GM18505 (cell line): ENCODE measurements at regions not wholly inside any gene's neighbourhood (a gene's known extent, or its start where the extent isn't known, plus 50 kb on each side); places are given as distances from the start of the nearest gene placed in this dataset.

Experiments
- ATAC-seq: cut with Tn5 transposase; IDR thresholded peaks from one replicate; pipeline ENCODE4 v1.9.1; 2021; ENCODE audit not compliant: unreplicated experiment
- POLR2A ChIP-seq: IDR thresholded peaks from 4 replicates; pipeline ENCODE4 v1.6.1; 2011; ENCODE audit warnings: borderline replicate concordance; ENCODE audit not compliant: insufficient read depth, insufficient read length; ENCODE audit errors: extremely low read depth

GRCh38 chr5:66503203-66503789 lies 92.9 kb upstream of the MAST4 start:
- no peak for TF ChIP-seq POLR2A
- no peak for ATAC-seq

GRCh38 chr5:66507106-66507505 lies 89.1 kb upstream of the MAST4 start:
- no peak for ATAC-seq
- TF ChIP-seq POLR2A, result no peak

DNA sequence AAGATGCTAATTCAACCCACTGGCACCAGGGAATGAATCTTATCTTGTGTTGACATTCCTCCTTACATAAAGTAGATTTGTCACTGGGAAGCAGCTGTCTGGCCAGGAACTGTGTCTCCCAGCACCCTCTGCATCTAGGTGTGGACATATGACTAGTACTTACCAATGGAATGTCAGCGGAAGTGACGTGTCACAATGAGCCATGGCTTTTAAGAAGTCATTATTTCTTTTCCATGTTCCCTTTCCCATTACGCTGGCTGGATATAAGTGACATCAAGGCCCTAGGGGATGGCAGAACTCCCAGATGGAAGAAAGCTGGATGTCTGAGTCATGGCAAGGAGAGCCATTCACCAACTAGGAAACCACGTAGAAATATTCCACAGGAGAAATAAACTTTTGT lies 84.7 kb upstream of the MAST4 start:
- ATAC-seq, result no peak
- TF ChIP-seq POLR2A, result no peak

DNA sequence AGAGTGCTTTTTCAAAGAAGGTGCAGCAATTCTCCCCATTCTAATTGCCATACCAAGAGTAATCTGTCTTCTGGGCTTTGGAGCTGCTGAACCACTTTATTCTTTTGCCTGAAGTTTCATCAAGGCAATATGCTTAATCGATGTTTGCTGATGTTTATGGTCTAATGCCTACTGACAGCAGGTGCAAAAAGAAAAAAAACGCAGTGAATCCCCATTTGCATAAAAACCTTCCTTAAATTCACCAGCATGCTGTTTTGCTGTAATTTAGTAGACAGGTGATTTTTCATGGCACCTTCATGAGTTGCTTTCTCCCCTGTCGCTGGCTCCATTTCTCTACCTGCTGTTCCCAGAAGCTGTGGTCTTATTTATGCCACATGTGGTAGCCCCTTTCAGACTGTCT lies 83.1 kb upstream of the MAST4 start:
- no peak for ATAC-seq
- TF ChIP-seq POLR2A, result no peak

DNA sequence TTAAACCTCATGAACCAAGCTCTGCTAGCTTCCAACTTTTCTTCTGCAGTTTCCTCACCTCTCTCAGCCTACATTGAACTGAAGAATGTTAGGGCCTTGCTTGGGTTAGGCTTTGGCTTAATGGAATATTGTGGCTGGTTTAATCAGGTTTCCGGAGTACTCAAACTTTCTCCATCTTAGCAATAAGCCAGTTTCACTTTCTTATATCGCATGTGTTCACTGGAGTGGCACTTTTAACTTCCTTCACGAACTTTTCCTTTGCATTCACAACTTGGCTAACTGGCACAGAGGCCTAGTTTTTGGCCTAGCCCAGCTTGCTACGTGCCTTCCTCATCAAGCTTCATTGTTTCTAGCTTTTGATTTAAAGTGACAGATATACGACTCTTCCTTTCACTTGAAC lies 81.0 kb upstream of the MAST4 start:
- ATAC-seq, result no peak
- no peak for TF ChIP-seq POLR2A

GRCh38 chr5:66516550-66516949 lies 79.6 kb upstream of the MAST4 start:
- ATAC-seq, result no peak
- no peak for TF ChIP-seq POLR2A

DNA sequence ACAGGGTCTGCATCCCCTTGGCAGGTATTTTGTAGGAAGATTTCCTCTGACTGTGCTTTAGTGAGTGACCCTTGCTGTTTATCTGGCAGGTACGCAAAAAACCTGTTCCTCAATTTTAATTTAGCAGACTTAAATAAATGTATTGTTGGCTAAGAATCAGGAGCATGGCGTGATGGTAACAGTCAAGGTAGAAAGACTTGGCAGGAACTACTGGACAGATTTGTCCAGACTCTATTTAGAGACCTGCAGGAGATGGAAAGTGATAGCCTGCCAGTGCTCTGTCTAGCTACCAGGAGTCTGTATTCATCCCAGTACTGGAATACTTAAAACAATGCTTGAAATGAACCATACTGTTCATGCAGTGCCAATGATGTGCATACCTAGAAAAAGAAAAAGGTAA lies 78.8 kb upstream of the MAST4 start:
- TF ChIP-seq POLR2A, result no peak
- ATAC-seq, result no peak

DNA sequence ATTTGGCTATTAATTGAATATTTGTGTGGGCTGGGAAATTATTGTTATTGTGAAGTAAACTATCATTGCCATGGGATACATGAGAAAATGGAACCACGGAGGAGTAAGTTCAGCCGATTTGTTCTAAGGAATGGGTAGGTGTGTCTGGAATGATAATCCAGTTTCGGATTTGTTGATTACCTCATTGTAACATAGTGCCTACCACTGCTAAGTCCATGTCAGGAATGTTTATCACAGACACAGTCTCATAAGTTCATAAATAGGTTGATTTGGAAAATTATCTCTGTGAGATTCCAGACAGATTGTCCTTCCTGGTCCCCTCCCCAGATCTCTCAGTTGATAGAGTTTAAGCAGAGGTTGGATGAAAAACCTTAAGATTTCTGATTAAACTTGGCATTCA lies 78.1 kb upstream of the MAST4 start:
- no peak for TF ChIP-seq POLR2A
- no peak for ATAC-seq

DNA sequence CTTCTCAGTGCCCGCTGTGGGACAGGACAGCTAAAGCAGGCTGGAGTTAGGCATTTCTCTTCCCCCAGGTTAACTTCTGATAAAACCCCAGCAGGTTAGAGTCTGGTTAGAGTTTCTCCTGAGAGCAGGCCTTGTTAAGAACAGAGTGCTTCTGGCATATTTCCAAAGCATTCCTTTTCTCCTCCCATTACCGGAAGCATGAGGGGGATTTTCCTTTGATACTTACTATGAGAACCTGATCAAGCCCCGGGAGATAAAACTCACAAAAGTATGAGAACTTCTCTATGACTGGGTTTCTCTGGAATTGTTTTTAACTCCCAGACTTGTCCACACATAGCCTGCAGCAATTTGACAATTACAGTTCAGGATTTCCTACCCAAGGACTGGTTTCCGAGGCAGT lies 77.4 kb upstream of the MAST4 start:
- TF ChIP-seq POLR2A, result no peak
- ATAC-seq, result no peak

DNA sequence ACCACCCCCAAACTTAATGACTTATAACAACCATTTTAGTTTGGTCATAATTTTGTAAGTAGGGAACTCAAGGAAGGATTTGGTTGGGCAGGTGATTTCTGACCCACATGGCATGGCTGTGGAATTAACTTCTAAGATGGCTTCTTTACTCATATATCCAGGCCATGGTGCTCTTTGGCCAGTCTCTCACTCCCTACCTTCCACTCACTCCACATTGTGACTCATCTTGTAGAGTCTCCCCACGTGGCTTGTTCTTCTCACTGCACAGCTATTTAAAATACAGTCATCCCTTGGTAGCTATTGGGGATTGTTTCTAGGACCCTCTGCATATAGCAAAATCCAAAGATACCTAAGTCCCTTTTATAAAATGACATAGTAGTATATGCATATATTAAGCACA lies 76.6 kb upstream of the MAST4 start:
- ATAC-seq, result no peak
- no peak for TF ChIP-seq POLR2A

GRCh38 chr5:66520854-66521253 lies 75.3 kb upstream of the MAST4 start:
- no peak for TF ChIP-seq POLR2A
- no peak for ATAC-seq

GRCh38 chr5:66527478-66528035 lies 68.6 kb upstream of the MAST4 start:
- no peak for TF ChIP-seq POLR2A

GRCh38 chr5:66529182-66529581 lies 67.0 kb upstream of the MAST4 start:
- ATAC-seq, result no peak
- no peak for TF ChIP-seq POLR2A

More at GRCh38 chr5:66527478-66528035, 68.6 kb upstream of the MAST4 start:
- ATAC-seq, result no peak

DNA sequence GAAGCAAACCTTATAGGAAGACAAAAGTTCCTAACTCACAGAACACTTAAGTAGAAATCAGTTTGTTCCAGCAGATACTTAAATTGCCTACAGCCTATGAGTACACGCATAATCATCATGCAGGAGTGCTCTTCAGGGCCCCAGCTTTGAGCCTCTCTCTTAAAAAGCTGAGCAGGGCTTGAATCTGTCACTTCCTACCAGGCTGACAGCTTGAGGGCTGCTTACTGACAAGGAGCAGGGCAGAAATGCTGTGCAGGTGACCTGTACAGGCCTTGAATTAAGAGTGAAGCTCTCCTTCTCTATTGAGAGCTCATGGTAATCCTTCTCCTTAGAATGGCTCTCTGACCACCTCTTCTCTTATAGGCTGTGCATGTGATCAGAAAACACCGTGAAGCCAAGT lies 66.5 kb upstream of the MAST4 start:
- ATAC-seq, result no peak
- no peak for TF ChIP-seq POLR2A

DNA sequence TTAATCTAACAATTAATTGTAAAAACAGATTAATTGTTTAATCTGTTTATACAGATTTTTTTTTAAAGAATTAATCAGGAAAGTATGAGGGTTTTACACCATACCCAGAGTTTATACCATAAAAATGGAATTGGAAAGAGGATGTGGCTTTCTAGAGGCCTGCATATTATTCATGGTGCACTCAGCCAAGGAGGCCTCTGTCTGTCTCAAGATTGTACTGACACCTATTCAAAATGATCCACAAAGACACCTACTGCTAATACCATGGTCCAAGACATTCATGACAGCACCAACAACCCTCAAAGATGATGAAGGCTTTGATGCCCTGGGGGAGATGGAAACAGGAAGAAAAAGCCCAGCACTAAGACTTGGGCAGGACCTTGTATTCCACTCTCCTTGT lies 58.1 kb upstream of the MAST4 start:
- ATAC-seq, result no peak

More for the DNA sequence above, 58.1 kb upstream of the MAST4 start:
- TF ChIP-seq POLR2A, result no peak
